ENCODE measurements at regions not wholly inside any gene's neighbourhood (a gene's known extent, or its start where the extent isn't known, plus 50 kb on each side); places are given as distances from the start of the nearest gene placed in this dataset.

DNA sequence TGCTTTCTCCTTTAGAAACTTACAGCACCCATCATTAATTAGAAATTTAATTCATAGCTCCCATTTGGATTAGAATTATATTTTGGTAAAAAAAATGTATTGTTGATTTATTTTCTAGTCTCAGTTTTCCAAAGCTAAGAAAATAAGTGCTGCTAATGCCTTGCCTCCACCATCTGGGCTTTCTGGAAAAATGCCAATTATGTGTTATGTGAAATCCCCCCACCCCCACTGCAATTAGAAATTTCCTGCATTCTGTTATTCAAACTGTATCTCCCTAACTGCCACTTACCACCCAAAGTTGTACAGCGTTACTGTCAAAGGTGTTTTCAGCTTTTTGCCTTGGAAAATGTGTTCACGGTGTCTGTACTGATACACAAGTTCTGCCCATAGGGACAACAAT lies 617.2 kb upstream of the UBE2E2 start:
- TF ChIP-seq, protein P1, sequence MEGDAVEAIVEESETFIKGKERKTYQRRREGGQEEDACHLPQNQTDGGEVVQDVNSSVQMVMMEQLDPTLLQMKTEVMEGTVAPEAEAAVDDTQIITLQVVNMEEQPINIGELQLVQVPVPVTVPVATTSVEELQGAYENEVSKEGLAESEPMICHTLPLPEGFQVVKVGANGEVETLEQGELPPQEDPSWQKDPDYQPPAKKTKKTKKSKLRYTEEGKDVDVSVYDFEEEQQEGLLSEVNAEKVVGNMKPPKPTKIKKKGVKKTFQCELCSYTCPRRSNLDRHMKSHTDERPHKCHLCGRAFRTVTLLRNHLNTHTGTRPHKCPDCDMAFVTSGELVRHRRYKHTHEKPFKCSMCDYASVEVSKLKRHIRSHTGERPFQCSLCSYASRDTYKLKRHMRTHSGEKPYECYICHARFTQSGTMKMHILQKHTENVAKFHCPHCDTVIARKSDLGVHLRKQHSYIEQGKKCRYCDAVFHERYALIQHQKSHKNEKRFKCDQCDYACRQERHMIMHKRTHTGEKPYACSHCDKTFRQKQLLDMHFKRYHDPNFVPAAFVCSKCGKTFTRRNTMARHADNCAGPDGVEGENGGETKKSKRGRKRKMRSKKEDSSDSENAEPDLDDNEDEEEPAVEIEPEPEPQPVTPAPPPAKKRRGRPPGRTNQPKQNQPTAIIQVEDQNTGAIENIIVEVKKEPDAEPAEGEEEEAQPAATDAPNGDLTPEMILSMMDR (IDR thresholded peaks at IDR 0.05; ENCODE audit: borderline replicate concordance, extremely low read depth, low read length, poor library complexity, severe bottlenecking), result no peak
- no peak for TF ChIP-seq EZH2 (IDR thresholded peaks at IDR 0.05; ENCODE audit: borderline replicate concordance, low read depth, low read length, severe bottlenecking)

All from DND-41 (cell line).